Panc1 (cell line): ENCODE measurements at regions not wholly inside any gene's neighbourhood (a gene's known extent, or its start where the extent isn't known, plus 50 kb on each side); places are given as distances from the start of the nearest gene placed in this dataset.

Source experiments
- ATAC-seq: fragments of 200-7000 bp; cut with Tn5 transposase; 2 replicates; pipeline ENCODE4 v1.9.1; 2020; ENCODE audit warnings: mild to moderate bottlenecking, moderate library complexity
- BruUV-seq: library from RNA; stranded (reverse); fragments of 400-500 nt; replicated peaks from 2 replicates; lab custom pipeline; 2021; lab: Mats Ljungman, UMichigan
- CTCF ChIA-PET: fragments of 300-600 bp; sonication (Branson Sonifier 250); formaldehyde crosslinking; loops from one replicate; lab custom pipeline; 2022; ENCODE audit warnings: antibody characterized with exemption; lab: Charles Lee
- POLR2A ChIA-PET: fragments of 300-600 bp; sonication (Branson Sonifier 250); formaldehyde crosslinking; loops from one replicate; lab custom pipeline; 2022; ENCODE audit warnings: antibody characterized with exemption; lab: Charles Lee
- DNase-seq: peaks from one replicate; pipeline ENCODE4 v3.0.0-alpha.2; 2010; ENCODE audit warnings: low read depth, low spot score
- H3K27ac ChIP-seq: 2 replicates; pipeline ENCODE4 v1.5.1; 2011; ENCODE audit warnings: mild to moderate bottlenecking, low read length, inconsistent platforms
- H3K27me3 ChIP-seq: fragments of 200-500 bp; sonication (Bioruptor generic); 2 replicates; pipeline ENCODE4 v1.6.0; 2014; ENCODE audit warnings: low read length, inconsistent platforms; ENCODE audit not compliant: control insufficient read depth, insufficient read depth
- H3K36me3 ChIP-seq: fragments of 200-500 bp; sonication (Bioruptor generic); 2 replicates; pipeline ENCODE4 v1.5.1; 2014; ENCODE audit warnings: inconsistent platforms, mild to moderate bottlenecking, low read length, moderate library complexity; ENCODE audit not compliant: control insufficient read depth, insufficient read depth
- H3K4me1 ChIP-seq: 2 replicates; pipeline ENCODE4 v1.5.1; 2011; ENCODE audit warnings: inconsistent platforms, mild to moderate bottlenecking, low read length, moderate library complexity; ENCODE audit not compliant: control insufficient read depth, insufficient read depth
- H3K4me3 ChIP-seq, 2 experiments: 2 replicates each; pipeline ENCODE4 v1.5.1; 2011 to 2012; ENCODE audit warnings: low read depth in 2 of 2, low read length in 2 of 2, mild to moderate bottlenecking in 2 of 2, inconsistent platforms in 1 of 2, moderate library complexity in 1 of 2
- H3K9me3 ChIP-seq: fragments of 200-500 bp; sonication (Bioruptor generic); 2 replicates; pipeline ENCODE4 v1.5.1; 2014; ENCODE audit warnings: low read depth, mild to moderate bottlenecking, inconsistent platforms, low read length, moderate library complexity; ENCODE audit not compliant: control insufficient read depth, insufficient read depth
- POLR2AphosphoS5 ChIP-seq: IDR thresholded peaks from 2 replicates; pipeline ENCODE4 v1.6.1; 2012; ENCODE audit warnings: mild to moderate bottlenecking, low read depth, low read length, moderate library complexity
- SIN3A ChIP-seq: IDR thresholded peaks from 2 replicates; pipeline ENCODE4 v1.6.1; 2012; ENCODE audit warnings: low read depth, mild to moderate bottlenecking, low read length, moderate library complexity, borderline replicate concordance; ENCODE audit not compliant: insufficient read depth
- TCF7L2 ChIP-seq: IDR thresholded peaks from 2 replicates; pipeline ENCODE4 v1.6.1; 2011; ENCODE audit warnings: mild to moderate bottlenecking, low read depth, low read length, inconsistent platforms
- in situ Hi-C: cut with HindIII; loops from 2 replicates; pipeline ENCODE4 v1.10.0; 2016; ENCODE audit warnings: low sequenced_read_pairs, low pct_unique_long_range_greater_than_20kb
- intact Hi-C: fragments of 100-400 bp; cut with micrococcal nuclease; formaldehyde crosslinking; loops from one replicate; pipeline ENCODE4 v1.10.0; 2022; ENCODE audit not compliant: unreplicated experiment
- TF ChIP-seq, protein P1 (sequence below), 2 experiments: IDR thresholded peaks; 2 replicates each; pipeline ENCODE4 v1.6.1; 2011 to 2012; ENCODE audit warnings: low read depth in 2 of 2, control low read depth in 1 of 2, low read length in 1 of 2, mild to moderate bottlenecking in 1 of 2, moderate library complexity in 1 of 2; ENCODE audit not compliant: insufficient read depth in 1 of 2
- TF ChIP-seq, protein P2 (sequence below): fragments of 450-650 bp; IDR thresholded peaks from 2 replicates; pipeline ENCODE4 v1.5.1; 2017; ENCODE audit warnings: mild to moderate bottlenecking

DNA sequence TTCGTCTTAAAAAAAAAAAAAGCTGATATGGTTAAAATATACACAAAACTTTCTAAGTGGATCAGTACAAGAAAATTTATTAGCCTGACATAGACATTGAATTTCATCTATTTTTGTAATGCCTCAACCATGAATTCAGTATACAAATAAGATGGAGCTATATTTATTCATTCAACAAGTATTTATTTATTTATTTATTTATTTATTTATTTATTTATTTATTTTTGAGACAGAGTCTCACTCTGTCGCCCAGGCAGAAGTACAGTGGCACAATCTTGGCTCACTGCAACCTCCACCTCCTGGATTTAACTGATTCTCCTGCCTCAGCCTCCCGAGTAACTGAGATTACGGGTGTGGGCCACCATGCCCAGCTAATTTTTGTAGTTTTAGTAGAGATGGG, 78.5 kb upstream of the GSX1 start:
- no peak for ATAC-seq
- Histone ChIP-seq H3K4me3 (no peak overlapping the region), H3K27me3 (no peaks in the 10 kb centered on the region), H3K9me3 (no peaks in the 10 kb centered on the region), H3K4me1 (no peaks in the 10 kb centered on the region), H3K36me3 (no peaks in the 10 kb centered on the region), H3K27ac (no peak overlapping the region)
- in situ Hi-C loops: no loop called here
- DNase-seq: no peak
- no TSS peak for BruUV-seq
- intact Hi-C loops: no loop called here
- CTCF ChIA-PET: interaction anchor here (0.6 kb wide), 1 partner anchor 68 kb away, joined by 3 read pairs; no protein-coding TSS in a partner anchor
- POLR2A ChIA-PET: no interaction called here
- TF ChIP-seq, protein P1, sequence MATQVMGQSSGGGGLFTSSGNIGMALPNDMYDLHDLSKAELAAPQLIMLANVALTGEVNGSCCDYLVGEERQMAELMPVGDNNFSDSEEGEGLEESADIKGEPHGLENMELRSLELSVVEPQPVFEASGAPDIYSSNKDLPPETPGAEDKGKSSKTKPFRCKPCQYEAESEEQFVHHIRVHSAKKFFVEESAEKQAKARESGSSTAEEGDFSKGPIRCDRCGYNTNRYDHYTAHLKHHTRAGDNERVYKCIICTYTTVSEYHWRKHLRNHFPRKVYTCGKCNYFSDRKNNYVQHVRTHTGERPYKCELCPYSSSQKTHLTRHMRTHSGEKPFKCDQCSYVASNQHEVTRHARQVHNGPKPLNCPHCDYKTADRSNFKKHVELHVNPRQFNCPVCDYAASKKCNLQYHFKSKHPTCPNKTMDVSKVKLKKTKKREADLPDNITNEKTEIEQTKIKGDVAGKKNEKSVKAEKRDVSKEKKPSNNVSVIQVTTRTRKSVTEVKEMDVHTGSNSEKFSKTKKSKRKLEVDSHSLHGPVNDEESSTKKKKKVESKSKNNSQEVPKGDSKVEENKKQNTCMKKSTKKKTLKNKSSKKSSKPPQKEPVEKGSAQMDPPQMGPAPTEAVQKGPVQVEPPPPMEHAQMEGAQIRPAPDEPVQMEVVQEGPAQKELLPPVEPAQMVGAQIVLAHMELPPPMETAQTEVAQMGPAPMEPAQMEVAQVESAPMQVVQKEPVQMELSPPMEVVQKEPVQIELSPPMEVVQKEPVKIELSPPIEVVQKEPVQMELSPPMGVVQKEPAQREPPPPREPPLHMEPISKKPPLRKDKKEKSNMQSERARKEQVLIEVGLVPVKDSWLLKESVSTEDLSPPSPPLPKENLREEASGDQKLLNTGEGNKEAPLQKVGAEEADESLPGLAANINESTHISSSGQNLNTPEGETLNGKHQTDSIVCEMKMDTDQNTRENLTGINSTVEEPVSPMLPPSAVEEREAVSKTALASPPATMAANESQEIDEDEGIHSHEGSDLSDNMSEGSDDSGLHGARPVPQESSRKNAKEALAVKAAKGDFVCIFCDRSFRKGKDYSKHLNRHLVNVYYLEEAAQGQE (IDR thresholded peaks at IDR 0.05; ENCODE audit: insufficient read depth in 1 of 2, low read depth in 2 of 2, low read length in 1 of 2): no peak
- TF ChIP-seq, protein P2, sequence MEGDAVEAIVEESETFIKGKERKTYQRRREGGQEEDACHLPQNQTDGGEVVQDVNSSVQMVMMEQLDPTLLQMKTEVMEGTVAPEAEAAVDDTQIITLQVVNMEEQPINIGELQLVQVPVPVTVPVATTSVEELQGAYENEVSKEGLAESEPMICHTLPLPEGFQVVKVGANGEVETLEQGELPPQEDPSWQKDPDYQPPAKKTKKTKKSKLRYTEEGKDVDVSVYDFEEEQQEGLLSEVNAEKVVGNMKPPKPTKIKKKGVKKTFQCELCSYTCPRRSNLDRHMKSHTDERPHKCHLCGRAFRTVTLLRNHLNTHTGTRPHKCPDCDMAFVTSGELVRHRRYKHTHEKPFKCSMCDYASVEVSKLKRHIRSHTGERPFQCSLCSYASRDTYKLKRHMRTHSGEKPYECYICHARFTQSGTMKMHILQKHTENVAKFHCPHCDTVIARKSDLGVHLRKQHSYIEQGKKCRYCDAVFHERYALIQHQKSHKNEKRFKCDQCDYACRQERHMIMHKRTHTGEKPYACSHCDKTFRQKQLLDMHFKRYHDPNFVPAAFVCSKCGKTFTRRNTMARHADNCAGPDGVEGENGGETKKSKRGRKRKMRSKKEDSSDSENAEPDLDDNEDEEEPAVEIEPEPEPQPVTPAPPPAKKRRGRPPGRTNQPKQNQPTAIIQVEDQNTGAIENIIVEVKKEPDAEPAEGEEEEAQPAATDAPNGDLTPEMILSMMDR: no peak
- TF ChIP-seq SIN3A (no peak), POLR2AphosphoS5 (no peak), TCF7L2 (no peak)

DNA sequence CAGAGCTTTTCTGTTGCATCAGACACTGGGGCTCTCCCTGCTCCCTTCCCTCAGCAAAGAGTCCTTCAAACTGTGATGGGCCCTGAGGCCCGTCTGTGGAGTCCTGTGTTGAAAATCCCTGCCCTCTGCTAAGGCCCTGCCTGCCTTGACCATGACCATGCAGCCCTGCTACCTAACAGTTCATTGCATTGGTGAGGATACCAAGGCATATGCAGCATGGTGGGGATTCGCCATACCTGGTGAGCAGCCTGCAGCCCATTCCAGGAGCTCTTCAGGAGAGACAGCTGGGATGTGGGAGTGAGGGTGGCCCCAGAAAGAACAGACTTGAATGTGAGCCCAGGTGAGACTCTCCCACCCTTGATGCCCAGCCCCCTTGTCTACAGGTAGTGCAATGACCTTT, 70.6 kb upstream of the GSX1 start:
- H3K36me3 ChIP-seq: no peaks in the 10 kb centered on the region
- intact Hi-C loops (no loop called here), in situ Hi-C loops (no loop called here)
- no peaks in the 10 kb centered on the region for H3K4me1 ChIP-seq
- no peak overlapping the region for H3K27ac ChIP-seq
- TF ChIP-seq TCF7L2 (no peak), SIN3A (no peak), POLR2AphosphoS5 (no peak)
- TF ChIP-seq, protein P1 (IDR thresholded peaks at IDR 0.05; ENCODE audit: insufficient read depth in 1 of 2, low read depth in 2 of 2, low read length in 1 of 2): no peak
- TF ChIP-seq, protein P2: no peak
- no peak overlapping the region for H3K4me3 ChIP-seq
- no peaks in the 10 kb centered on the region for H3K27me3 ChIP-seq
- no peak for ATAC-seq
- H3K9me3 ChIP-seq: no peaks in the 10 kb centered on the region
- no peak for DNase-seq
- CTCF ChIA-PET: no interaction called here
- BruUV-seq: no TSS peak
- POLR2A ChIA-PET: no interaction called here
